ENCODE measurements at regions not wholly inside any gene's neighbourhood (a gene's known extent, or its start where the extent isn't known, plus 50 kb on each side); places are given as distances from the start of the nearest gene placed in this dataset.

GRCh38 chr13:84668637-84669036 lies 786.4 kb upstream of the SLITRK1 start:
- intact Hi-C loops (cut with DNase I) = no loop called here
- Histone ChIP-seq H3K4me1 (no peaks in the 10 kb centered on the region), H3K27ac (no peak overlapping the region), H3K27me3 (ENCODE audit: insufficient read depth in 3 of 3, low read length in 2 of 3) (no peaks in the 10 kb centered on the region), H3K36me3 (ENCODE audit: insufficient read depth in 1 of 2, low read depth in 1 of 2) (no peaks in the 10 kb centered on the region), H3K9me3 (no peaks in the 10 kb centered on the region), H3K4me3 (no peak overlapping the region)
- ATAC-seq = no peak
- 92 to 95% (median 93%) methylated on average over 1 of the region's 1 CpG for WGBS, 3 donors
- no peak for TF ChIP-seq CTCF (IDR thresholded peaks at IDR 0.05)
- no peak for DNase-seq

- TF ChIP-seq CTCF (IDR thresholded peaks at IDR 0.05) = no peak
- Histone ChIP-seq H3K4me3 (no peak overlapping the region), H3K27me3 (ENCODE audit: insufficient read depth in 3 of 3, low read length in 2 of 3) (no peaks in the 10 kb centered on the region), H3K36me3 (ENCODE audit: insufficient read depth in 1 of 2, low read depth in 1 of 2) (no peaks in the 10 kb centered on the region), H3K9me3 (no peaks in the 10 kb centered on the region), H3K4me1 (no peaks in the 10 kb centered on the region), H3K27ac (no peak overlapping the region)
- WGBS, 3 donors = 69 to 73% (median 72%) methylated on average over 3 of the region's 3 CpGs
- intact Hi-C loops (cut with DNase I) = no loop called here
- DNase-seq = no peak
- no peak for ATAC-seq
Observed at GRCh38 chr13:84662491-84662890, 780.2 kb upstream of the SLITRK1 start.

- no peaks in the 10 kb centered on the region for H3K27me3 ChIP-seq (ENCODE audit: insufficient read depth in 3 of 3, low read length in 2 of 3)
- no peaks in the 10 kb centered on the region for H3K36me3 ChIP-seq (ENCODE audit: insufficient read depth in 1 of 2, low read depth in 1 of 2)
- H3K9me3 ChIP-seq = no peaks in the 10 kb centered on the region
- H3K4me1 ChIP-seq = no peaks in the 10 kb centered on the region
- H3K4me3 ChIP-seq = no peak overlapping the region
- intact Hi-C loops (cut with DNase I) = no loop called here
- WGBS, 3 donors = 75 to 80% (median 75%) methylated on average over 5 of the region's 5 CpGs
- no peak overlapping the region for H3K27ac ChIP-seq
- TF ChIP-seq CTCF (IDR thresholded peaks at IDR 0.05) = no peak
- DNase-seq (no peak), ATAC-seq (no peak)
Observed at GRCh38 chr13:84661718-84662117, 779.4 kb upstream of the SLITRK1 start.

GRCh38 chr13:84659359-84659661 lies 777.0 kb upstream of the SLITRK1 start:
- no peak for DNase-seq
- Histone ChIP-seq H3K4me1 (no peaks in the 10 kb centered on the region), H3K4me3 (no peak overlapping the region), H3K27me3 (ENCODE audit: insufficient read depth in 3 of 3, low read length in 2 of 3) (no peaks in the 10 kb centered on the region), H3K9me3 (no peaks in the 10 kb centered on the region), H3K36me3 (ENCODE audit: insufficient read depth in 1 of 2, low read depth in 1 of 2) (no peaks in the 10 kb centered on the region), H3K27ac (no peak overlapping the region)
- intact Hi-C loops (cut with DNase I) = no loop called here
- TF ChIP-seq CTCF (IDR thresholded peaks at IDR 0.05) = no peak
- ATAC-seq = no peak

GRCh38 chr13:84658491-84659358 lies 776.5 kb upstream of the SLITRK1 start:
- no peaks in the 10 kb centered on the region for H3K9me3 ChIP-seq
- no peaks in the 10 kb centered on the region for H3K4me1 ChIP-seq
- H3K36me3 ChIP-seq (ENCODE audit: insufficient read depth in 1 of 2, low read depth in 1 of 2) = no peaks in the 10 kb centered on the region
- H3K27ac ChIP-seq = no peak overlapping the region
- DNase-seq = no peak
- H3K27me3 ChIP-seq (ENCODE audit: insufficient read depth in 3 of 3, low read length in 2 of 3) = no peaks in the 10 kb centered on the region
- H3K4me3 ChIP-seq = no peak overlapping the region
- intact Hi-C loops (cut with DNase I) = no loop called here
- TF ChIP-seq CTCF (IDR thresholded peaks at IDR 0.05) = no peak
- 79 to 82% (median 81%) methylated on average over 3 of the region's 3 CpGs for WGBS, 3 donors
- ATAC-seq = no peak
